HG02642 (cell line): ENCODE measurements at regions not wholly inside any gene's neighbourhood (a gene's known extent, or its start where the extent isn't known, plus 50 kb on each side); places are given as distances from the start of the nearest gene placed in this dataset.
A peak's percentile ranks its signal among the peaks of the same experiment; 100 is the strongest.
"Not testable (repeated sequence)": the region's sequence is repeated elsewhere in the genome, so short reads cannot be mapped to it uniquely, and the experiment has no call there.

Experiments used
- ATAC-seq: cut with Tn5 transposase; IDR thresholded peaks from one replicate; pipeline ENCODE4 v1.9.1; 2021; ENCODE audit warnings: mild to moderate bottlenecking; ENCODE audit not compliant: unreplicated experiment, poor library complexity

DNA sequence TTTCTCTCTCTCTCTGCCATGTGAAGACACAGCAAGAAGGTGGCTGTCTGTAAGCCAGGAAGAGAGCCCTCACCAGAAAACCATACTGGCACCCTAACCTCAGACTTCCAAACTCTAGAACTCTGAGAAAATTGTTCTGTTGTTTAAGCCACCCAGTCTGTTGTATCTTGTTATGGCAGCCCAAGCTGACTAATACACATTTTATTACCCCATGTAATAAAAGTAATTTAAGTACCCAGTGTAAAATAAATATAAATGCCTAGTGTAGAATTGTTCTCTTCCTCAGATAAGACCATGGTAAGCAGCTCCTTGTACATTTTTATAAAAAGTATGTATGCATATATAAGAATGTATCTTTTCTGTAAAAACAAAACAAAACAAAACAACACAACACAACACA is 119.7 kb downstream of the DTL start:
- no peak for ATAC-seq

DNA sequence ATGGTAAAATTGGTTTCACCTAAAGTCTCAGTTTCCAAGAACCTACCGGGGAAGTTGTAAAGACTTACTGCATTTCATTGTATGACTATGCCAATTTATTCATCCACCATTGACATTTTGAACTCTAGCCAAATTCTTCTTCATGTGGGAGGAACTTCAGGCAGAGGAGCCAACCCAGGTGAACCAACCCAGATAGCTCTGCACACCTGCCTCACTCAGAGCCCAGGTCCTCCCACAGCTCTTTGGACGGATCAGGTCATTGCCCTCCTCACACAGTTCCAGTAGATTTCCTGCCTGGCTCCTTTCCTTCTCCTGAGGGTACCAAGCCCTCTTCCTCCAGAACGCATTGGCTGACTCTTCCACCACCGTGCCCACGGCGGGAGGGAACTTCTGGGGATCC is 121.7 kb downstream of the DTL start:
- no peak for ATAC-seq

DNA sequence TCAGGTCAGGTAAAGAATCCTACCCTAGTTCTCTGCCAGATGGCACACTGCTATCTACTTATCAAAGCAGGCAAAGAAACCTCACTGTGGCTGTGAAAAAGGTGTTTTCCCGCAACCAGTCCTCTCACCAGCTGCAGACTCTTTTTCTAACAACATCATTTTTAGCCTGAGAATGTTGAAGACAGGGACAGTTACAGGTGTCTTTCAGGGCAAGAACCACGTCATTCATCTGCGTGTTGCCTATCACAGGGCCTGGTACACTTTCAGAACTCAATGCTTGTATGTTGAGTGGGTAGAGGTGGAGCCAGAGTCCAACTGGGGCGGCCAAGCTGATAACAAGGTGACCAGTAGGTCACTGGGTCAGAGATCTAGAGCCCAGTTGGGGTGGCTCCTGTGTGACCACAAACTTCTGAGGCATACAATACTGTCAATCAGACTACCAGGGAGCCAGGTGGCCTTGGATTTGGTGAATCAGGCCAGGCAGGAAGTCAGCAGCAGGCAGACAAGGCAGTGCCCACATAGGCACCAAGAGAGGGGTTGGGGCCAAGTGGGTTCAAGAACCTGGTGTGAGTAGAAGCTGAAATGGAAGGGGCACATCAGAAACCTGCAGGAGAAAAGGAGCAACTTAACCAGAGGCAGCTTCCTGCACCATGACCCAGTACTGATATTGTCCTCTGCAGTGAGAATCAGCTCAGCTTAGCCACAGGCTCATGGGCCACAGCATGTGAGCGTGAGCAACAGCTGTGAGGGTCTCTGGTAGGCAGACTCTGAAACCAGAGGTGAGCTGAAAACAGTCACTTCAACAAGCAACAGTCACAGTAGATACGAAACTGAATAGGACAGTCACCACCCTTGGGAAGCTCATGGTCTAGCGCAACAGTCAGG is 123.6 kb downstream of the DTL start:
- ATAC-seq = peak; percentile 49

DNA sequence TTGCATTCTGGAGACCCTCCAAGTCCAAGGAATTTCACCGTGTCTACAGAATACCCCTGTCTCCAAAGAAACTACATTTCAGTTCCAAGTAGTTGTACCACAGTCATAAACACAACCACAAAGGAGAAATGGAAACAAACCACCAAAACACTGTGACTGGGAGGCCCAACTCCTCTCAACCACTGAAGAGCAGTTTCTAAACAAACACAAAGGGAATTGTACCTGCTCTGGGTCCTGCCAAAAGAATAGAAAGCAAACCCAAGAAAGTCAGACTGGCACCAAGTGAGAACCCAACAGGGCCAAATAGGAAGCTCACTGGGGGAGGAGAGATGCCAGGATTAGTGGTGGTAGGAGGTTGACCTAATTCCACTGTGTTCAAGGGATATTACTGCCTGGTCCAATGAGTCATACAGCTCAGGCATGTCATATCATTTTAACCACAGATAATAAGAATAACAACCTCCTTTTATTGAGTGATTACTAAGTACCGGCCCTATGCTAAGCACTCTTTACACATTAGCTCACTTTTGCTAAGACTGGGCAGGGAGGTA is 123.9 kb upstream of the PPP2R5A start:
- ATAC-seq = no peak

DNA sequence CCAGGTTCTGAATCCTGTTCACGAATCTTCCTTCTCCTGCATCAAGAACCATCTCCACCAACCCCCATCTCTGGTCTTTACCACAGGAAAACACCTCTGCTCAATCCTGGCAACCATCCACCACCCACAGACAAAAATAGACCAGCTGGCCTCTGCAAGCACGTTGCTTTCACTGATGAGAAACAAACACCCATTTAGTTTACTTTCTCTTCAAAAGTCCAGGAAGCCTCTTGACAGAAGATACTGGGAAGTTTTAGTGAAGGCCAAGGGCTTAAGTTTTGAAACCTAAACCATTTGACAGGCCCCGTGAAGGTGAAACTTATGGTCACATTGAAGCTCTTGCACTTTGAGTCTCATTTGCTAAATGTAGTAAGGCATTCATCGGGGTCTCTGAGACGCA is 122.6 kb upstream of the PPP2R5A start:
- peak; percentile 46 for ATAC-seq

DNA sequence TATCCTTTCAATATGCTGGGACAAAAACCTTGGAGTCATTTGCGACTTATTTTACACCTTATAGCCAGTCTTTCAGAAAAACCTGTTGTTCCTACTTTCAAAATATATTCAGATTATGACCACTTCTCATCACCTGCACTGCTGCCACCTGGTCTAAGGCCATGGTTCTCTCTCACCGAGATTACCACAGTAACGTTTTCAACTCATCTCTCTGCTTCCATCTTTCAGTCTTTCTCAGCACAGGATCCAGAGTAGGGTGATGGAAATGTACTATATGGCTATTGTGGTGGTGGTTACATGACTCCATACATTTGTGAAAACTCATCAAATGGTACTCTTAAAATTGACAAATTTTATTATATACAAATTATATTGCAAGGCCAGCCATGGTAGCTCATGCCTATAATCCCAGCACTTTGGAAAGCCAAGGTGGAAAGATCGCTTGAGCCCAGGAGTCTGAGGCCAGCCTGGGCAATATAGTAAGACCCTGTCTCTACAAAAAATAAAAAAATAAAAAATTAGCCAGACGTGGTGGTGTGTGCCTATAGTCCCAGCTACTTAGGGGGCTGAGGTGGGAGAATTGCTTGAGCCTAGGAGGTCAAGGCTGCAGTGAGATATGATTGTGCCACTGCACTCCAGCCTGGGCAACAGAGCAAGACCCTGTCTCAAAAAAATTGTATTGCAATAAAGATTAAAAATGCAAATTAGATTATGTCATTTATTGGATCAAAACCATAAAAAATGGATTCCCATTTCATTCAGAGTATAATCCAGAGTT is 120.9 kb upstream of the PPP2R5A start:
- ATAC-seq = no peak

DNA sequence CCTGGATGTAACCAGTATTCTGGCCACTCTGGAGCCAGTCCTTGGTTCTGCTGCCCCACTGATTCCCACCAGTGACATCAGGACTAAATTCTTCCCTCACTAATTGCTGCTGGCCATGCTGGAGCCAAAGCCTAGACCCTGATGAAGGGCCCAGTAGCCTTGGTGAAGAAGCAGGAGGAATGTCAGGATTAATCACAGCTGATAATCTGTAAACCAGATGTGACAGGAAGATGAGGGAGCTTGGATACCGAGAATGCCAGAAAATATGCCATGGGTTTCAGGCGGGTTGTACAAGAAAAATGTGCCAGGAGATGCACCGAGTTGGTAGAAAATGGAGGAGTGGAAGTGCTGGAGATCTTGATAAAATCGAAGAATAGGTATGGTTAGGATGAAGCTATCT is 119.0 kb upstream of the PPP2R5A start:
- ATAC-seq = no peak

DNA sequence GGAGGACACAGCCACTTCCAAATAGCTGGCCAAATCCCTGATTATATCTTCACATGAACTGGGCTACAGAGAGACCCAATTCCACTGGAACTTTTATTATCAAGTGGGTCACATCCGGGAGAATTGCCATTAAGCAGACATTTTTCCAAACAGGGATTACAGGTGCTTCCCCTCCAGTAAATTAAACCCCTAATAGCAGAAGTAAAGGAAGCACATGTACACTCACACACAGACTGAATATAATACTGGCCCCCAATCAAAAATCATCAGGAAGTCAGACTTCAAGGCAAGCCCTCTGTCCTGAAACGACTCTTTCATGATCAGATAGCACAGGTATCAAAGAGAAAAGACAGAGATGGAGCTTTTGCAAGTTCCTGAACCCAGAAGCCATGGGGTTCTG is 118.6 kb upstream of the PPP2R5A start:
- no peak for ATAC-seq

DNA sequence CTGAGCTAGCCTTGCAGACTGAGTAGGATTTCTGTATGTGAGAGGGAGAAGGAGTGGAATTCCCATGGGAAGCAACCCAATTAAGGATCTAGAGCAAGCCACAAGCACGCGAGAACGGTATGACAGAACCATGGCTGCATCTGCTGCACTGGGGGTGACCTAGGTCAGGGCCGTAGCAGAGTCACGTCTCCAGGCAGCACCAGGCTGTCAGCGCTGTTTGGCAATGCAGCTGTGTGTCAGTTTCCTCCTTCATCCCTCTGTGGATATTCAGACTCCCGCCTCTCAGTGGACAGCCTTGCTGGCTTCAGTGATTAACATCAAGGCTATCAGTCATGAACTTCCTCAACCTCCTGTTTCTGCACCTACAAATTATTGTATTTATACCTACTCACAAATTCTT is 118.1 kb upstream of the PPP2R5A start:
- ATAC-seq = no peak

DNA sequence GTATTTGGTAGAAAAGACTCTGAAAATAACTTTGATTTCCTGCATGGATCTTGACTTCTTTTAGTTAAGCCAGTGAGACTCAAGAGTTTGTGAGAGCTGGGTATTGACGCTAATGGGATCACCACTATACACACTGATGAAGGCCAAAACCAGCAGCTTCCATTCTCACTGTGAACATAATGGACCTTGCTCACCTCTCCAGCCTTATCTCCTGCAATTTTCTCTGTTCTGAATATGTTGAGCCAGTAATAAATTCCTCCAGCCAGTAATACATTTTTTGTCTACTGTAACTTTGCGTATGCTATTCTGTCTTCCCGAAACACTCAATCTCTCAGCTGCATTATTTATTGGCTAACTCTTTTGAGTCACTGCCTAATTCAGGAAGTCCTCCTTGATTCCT is 111.6 kb upstream of the PPP2R5A start:
- ATAC-seq = no peak

DNA sequence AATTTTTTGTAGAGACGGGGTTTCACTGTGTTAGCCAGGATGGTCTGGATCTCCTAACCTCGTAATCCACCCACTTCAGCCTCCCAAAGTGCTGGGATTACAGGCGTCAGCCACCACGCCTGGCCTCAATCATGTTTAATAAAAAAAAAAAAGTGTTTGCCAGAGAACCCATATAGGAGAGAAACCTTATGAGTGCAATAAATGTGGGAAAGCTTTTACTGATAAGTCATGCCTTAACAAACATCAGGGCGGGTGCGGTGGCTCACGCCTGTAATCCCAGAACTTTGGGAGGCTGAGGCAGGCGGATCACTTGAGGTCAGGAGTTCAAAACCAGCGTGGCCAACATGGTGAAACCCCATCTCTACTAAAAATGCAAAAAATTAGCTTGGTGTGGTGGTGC is 110.9 kb upstream of the PPP2R5A start:
- not testable (repeated sequence) for ATAC-seq

DNA sequence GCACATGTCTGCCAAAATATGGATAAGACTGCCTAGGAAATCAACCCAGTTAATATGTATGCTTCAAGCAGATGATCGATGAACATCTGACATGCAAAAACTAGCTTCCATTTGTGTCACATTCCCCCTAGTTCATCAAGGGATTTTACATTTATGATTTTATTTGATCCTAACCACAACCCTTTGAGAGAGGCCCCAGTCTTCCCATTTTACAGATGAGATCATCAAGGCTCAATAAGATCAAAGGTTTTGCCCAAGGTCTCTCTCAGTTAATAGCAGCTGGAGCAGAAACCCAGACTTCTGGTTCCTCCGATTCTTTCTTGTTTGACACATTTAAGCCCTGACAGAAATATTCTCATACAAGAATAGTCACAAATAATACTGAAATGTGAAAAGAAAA is 107.7 kb upstream of the PPP2R5A start:
- ATAC-seq = no peak

DNA sequence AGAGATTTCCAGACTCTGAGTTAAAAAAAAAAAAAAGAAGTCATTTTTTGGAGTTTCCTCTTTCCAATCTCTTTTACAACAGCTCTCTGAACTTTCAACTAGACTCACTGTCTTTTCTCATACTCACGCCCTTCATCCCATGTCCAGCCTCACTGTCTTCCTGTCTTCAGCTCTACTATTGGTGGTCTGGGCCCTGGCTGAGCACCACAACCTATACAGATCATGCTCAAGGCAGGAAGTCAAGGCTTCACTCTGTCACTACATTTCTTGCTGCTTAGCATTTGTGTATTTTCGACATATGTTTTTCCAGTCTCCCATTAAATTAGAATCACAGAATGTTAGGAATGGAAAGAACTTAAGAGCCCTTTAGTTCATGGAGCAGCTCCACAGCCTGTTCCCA is 106.4 kb upstream of the PPP2R5A start:
- ATAC-seq = no peak

DNA sequence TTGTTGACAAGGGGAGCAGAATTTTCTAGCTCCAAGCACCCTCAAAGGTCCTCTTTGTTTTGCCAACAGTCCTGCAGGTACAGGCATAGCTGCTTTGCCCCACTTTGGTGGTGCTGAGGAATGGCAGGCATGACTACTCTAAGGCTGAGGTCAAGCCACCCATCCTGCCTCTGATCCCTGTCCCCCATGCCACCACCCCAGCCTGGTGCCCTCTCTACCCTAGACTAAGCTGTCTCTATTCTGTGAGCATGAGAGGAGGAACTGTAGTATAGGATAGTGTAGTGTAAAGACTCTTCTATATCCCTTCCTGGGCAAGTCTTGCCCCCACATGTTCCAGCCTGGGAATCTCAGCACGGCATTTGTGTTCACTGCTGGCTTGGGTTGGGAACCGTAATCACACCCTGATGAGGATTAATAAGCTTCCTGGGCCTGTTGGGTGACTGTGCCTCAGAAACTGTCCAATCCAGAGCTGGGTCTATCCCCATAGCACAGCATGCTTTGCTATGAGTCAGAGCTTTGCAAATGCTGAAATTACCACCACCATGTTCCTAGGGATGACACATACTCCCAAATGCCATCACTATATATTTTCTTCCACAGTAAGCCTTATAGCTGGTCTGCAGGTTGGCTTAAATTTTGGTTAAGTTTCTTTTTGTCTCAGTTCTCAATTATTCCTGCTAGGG is 105.7 kb upstream of the PPP2R5A start:
- ATAC-seq = no peak

DNA sequence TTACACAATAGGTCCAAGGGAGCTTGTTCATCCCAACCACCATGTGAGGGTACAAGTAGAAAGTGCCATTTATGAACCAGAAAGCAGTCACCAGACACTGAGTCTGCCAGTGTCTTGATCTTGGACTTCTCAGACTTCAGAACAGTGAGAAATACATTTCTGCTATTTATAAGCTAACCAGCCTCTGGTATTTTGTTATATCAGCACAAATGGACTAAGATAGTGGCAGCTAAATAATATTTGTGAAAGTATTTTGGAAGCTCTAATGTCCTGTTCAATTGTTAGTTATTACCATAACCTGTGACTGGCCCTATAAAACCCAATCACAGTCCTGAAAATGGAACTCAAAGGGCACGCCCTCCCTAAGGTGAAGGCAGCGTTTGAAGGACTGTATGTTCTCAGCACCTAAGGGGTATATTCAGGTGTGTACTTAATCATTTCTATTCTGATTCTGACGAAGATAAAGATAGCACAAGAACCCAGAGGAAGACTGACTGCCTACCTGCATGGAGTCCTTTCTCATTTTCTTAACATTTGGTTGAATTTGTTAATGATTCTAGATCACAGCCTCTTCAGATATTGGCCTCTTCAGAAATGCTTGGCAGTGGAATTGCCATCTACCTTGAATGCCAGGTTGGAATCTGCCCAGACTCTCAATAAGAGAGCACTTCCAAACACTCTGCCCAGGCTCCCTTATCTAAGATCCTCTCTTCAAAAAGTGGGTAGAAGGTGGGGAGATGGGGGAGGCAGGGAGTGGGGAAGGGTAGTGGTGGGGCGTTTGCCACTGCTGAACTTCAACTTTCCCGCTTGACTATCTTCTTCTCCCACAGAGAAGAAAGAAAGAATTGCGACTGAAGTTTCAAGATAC is 104.0 kb upstream of the PPP2R5A start:
- no peak for ATAC-seq

DNA sequence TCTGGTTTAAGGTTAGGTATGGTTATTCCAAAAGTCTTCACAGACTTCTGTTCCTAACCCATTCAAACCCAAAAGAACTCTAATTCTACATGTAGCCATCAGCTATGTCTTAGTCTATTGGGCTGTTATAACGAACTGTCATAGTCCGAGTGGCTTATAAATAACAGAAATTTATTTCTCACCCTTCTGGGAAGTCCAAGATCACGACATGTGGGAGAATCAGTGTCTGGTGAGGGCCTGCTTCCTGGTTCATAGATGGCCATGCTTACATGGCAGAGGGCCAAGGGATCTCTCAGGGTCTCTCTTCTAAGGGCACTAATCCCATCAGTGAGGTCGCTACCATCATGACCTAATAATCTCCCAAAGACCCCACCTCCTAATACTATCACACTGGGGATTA is 103.0 kb upstream of the PPP2R5A start:
- no peak for ATAC-seq

DNA sequence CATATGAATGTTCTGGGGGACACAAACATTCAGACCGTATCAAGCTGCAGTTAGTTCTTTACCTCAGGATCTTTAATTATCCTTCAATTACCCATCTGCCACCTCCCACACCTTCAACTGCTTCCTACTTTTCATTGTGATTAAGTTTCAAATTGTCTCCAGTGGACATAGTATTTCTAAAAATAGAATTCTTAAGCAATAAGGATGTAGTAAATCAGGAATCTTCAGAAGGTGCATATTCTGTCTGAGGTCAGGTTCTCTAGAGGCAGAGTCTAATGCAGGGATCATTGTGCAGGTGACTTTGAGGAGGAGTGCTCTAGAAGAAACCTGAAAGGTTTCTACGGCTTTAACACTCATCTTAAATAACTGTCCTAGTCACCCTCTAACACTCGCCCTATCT is 102.6 kb upstream of the PPP2R5A start:
- ATAC-seq = no peak

DNA sequence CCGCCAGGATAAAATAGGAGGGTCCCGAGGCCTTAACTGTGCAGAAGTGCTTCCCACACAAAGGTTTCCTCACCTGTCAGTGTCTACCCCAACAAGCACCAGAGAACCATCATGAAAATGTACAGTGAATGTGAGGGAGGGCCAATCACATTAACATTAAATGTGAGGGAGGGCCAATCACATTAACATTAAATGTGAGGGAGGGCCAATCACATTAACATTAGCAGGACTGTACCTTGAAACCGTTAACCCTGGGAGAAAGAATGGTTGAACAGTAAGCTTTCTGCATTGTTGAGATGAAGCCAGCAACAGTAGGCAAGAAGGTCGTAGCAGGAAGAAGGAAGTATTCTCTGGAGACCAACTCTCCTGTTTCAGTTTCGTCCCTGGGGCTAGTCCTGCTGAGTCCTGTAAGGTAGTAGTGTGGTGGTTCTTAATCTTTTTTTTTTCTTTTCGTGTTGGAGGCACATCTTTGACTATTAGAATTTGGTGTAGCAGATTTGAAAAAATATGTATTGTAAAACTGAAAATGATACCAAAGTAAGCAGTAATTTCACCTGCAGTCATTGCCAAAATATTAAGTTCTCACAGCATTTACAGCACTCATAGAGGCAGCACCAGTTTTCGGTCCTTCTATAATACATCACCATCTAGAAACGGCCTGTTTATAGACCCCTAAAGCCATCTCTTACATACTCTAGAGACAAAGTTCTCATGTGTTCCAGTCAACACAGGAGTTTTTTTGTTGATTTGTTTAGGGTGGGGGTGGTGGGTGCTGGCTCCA is 98.6 kb upstream of the PPP2R5A start:
- ATAC-seq = peak; percentile 96
